ENCODE measurements at regions not wholly inside any gene's neighbourhood (a gene's known extent, or its start where the extent isn't known, plus 50 kb on each side); places are given as distances from the start of the nearest gene placed in this dataset.

DNA sequence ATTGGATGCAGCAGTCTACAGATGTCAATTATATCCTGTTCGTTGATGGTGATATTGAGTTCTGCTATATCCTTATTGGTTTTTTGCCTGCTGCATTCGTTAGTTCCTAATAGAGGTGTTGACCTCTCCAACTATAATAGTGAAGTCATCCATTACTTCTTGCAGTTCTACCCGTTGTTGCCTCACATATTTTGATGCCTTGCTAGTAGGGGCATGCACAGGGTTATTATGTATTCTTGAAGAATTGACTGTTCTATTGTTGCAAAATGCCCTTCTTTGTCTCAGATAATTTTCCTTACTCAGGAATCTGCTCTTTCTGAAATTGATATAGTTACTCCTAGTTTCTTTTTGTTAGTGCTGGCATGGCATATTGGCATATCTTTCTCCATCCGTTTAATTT, 140.1 kb upstream of the INHBA start:
- CTCF ChIA-PET (ENCODE audit: low intra/inter-chr PET ratio, low total read pairs) = no interaction called here
- TF ChIP-seq NFIC (IDR thresholded peaks at IDR 0.05; ENCODE audit: low read length) (no peak), SOX5 (CRISPR knock-in tag; IDR thresholded peaks at IDR 0.05; ENCODE audit: borderline replicate concordance) (no peak), JDP2 (CRISPR knock-in tag; IDR thresholded peaks at IDR 0.05; ENCODE audit: borderline replicate concordance) (no peak), TP53 (CRISPR knock-in tag; conservative IDR thresholded peaks at IDR 0.05) (no peak), TARDBP (CRISPR knock-in tag; IDR thresholded peaks at IDR 0.05) (no peak), SAP130 (CRISPR knock-in tag; IDR thresholded peaks at IDR 0.05; ENCODE audit: low read depth) (no peak), PTBP1 (IDR thresholded peaks at IDR 0.05; ENCODE audit: low read depth, low read length, poor library complexity, severe bottlenecking) (no peak), TBL1XR1 (IDR thresholded peaks at IDR 0.05; ENCODE audit: borderline replicate concordance, low read length, partially characterized antibody) (no peak), MIXL1 (CRISPR knock-in tag; IDR thresholded peaks at IDR 0.05) (no peak), MED13 (CRISPR knock-in tag; IDR thresholded peaks at IDR 0.05) (no peak)
- TF ChIP-seq, protein P1, sequence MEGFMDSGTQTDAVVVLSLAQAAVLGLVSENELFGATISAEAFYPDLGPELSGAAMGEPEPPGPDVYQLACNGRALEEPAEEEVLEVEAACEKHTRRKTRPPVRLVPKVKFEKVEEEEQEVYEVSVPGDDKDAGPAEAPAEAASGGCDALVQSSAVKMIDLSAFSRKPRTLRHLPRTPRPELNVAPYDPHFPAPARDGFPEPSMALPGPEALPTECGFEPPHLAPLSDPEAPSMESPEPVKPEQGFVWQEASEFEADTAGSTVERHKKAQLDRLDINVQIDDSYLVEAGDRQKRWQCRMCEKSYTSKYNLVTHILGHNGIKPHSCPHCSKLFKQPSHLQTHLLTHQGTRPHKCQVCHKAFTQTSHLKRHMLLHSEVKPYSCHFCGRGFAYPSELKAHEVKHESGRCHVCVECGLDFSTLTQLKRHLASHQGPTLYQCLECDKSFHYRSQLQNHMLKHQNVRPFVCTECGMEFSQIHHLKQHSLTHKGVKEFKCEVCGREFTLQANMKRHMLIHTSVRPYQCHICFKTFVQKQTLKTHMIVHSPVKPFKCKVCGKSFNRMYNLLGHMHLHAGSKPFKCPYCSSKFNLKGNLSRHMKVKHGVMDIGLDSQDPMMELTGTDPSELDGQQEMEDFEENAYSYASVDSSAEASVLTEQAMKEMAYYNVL (CRISPR knock-in tag; IDR thresholded peaks at IDR 0.05; ENCODE audit: borderline replicate concordance) = no peak
- TF ChIP-seq, protein P2, sequence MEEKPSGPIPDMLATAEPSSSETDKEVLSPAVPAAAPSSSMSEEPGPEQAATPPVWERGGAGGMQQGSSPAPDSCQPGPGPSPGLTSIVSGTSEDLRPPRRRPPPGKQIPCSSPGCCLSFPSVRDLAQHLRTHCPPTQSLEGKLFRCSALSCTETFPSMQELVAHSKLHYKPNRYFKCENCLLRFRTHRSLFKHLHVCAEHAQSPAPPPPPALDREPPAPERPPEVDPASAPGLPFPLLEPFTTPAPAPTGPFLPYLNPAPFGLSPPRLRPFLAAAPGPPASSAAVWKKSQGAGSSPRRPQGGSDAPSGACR (CRISPR knock-in tag; IDR thresholded peaks at IDR 0.05) = no peak
- TF ChIP-seq, protein P3, sequence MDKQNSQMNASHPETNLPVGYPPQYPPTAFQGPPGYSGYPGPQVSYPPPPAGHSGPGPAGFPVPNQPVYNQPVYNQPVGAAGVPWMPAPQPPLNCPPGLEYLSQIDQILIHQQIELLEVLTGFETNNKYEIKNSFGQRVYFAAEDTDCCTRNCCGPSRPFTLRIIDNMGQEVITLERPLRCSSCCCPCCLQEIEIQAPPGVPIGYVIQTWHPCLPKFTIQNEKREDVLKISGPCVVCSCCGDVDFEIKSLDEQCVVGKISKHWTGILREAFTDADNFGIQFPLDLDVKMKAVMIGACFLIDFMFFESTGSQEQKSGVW (CRISPR knock-in tag; IDR thresholded peaks at IDR 0.05; ENCODE audit: borderline replicate concordance) = no peak
- TF ChIP-seq, protein P4, sequence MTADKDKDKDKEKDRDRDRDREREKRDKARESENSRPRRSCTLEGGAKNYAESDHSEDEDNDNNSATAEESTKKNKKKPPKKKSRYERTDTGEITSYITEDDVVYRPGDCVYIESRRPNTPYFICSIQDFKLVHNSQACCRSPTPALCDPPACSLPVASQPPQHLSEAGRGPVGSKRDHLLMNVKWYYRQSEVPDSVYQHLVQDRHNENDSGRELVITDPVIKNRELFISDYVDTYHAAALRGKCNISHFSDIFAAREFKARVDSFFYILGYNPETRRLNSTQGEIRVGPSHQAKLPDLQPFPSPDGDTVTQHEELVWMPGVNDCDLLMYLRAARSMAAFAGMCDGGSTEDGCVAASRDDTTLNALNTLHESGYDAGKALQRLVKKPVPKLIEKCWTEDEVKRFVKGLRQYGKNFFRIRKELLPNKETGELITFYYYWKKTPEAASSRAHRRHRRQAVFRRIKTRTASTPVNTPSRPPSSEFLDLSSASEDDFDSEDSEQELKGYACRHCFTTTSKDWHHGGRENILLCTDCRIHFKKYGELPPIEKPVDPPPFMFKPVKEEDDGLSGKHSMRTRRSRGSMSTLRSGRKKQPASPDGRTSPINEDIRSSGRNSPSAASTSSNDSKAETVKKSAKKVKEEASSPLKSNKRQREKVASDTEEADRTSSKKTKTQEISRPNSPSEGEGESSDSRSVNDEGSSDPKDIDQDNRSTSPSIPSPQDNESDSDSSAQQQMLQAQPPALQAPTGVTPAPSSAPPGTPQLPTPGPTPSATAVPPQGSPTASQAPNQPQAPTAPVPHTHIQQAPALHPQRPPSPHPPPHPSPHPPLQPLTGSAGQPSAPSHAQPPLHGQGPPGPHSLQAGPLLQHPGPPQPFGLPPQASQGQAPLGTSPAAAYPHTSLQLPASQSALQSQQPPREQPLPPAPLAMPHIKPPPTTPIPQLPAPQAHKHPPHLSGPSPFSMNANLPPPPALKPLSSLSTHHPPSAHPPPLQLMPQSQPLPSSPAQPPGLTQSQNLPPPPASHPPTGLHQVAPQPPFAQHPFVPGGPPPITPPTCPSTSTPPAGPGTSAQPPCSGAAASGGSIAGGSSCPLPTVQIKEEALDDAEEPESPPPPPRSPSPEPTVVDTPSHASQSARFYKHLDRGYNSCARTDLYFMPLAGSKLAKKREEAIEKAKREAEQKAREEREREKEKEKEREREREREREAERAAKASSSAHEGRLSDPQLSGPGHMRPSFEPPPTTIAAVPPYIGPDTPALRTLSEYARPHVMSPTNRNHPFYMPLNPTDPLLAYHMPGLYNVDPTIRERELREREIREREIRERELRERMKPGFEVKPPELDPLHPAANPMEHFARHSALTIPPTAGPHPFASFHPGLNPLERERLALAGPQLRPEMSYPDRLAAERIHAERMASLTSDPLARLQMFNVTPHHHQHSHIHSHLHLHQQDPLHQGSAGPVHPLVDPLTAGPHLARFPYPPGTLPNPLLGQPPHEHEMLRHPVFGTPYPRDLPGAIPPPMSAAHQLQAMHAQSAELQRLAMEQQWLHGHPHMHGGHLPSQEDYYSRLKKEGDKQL (CRISPR knock-in tag; IDR thresholded peaks at IDR 0.05; ENCODE audit: low read depth) = no peak
- FAIRE-seq (no peak), ATAC-seq (no peak), DNase-seq (ENCODE audit: low spot score) (no peak)
- no peaks in the 10 kb centered on the region for H3K27me3 ChIP-seq (ENCODE audit: control insufficient read depth in 1 of 2, insufficient read depth in 2 of 2, low read length in 2 of 2)
- peaks cover 16% of the 10 kb centered on the region for H3K9me3 ChIP-seq (ENCODE audit: low read length)
- POLR2A ChIA-PET = no interaction called here
- H3K36me3 ChIP-seq (replicated peaks in 1 of 2; ENCODE audit: control insufficient read depth in 1 of 2, insufficient read depth in 2 of 2, low read length in 2 of 2) = no peaks in the 10 kb centered on the region
- no TSS peak for BruUV-seq (replicated peaks)
- H2AFZ ChIP-seq (ENCODE audit: low read length) = no peak overlapping the region
- in situ Hi-C loops (cut with HindIII; ENCODE audit: extremely low pct_ligation_motif_present, low pct_unique_long_range_greater_than_20kb) = no loop called here
- 27% methylated on average over 4 of the region's 4 CpGs for WGBS (ENCODE audit: low lambda C conversion rate)
- H3K79me2 ChIP-seq (ENCODE audit: insufficient read depth, low read length) = no peaks in the 10 kb centered on the region
- no peak overlapping the region for H3K4me2 ChIP-seq (ENCODE audit: low read depth, low read length)
- H3K9ac ChIP-seq (ENCODE audit: insufficient read depth, low read depth, low read length) = no peak overlapping the region
- H4K20me1 ChIP-seq (ENCODE audit: insufficient read depth, low read length) = no peaks in the 10 kb centered on the region
- no peak overlapping the region for H3K27ac ChIP-seq (ENCODE audit: extremely low read length, insufficient read depth, low read length)
- no peak overlapping the region for H3K4me3 ChIP-seq (replicated peaks in 1 of 3; ENCODE audit: insufficient read depth in 1 of 3, low read depth in 2 of 3, low read length in 3 of 3)
- intact Hi-C loops (cut with micrococcal nuclease; ENCODE audit: unreplicated experiment) = no loop called here
- H3K4me1 ChIP-seq (ENCODE audit: insufficient read depth, low read length) = no peaks in the 10 kb centered on the region

All from HepG2 (cell line).